Right lung (tissue), 2 donors: ENCODE measurements at regions not wholly inside any gene's neighbourhood (a gene's known extent, or its start where the extent isn't known, plus 50 kb on each side); places are given as distances from the start of the nearest gene placed in this dataset.
A peak's percentile ranks its signal among the peaks of the same experiment; 100 is the strongest.

Experiments
- DNase-seq, 2 donors: peaks; one replicate each; pipeline ENCODE4 v3.0.0-alpha.2; 2013

GRCh38 chr4:24112466-24112865, 222.6 kb upstream of the PPARGC1A start:
- no peak for DNase-seq

- no peak for DNase-seq
Observed at GRCh38 chr4:24108567-24108966, 218.7 kb upstream of the PPARGC1A start.

DNA sequence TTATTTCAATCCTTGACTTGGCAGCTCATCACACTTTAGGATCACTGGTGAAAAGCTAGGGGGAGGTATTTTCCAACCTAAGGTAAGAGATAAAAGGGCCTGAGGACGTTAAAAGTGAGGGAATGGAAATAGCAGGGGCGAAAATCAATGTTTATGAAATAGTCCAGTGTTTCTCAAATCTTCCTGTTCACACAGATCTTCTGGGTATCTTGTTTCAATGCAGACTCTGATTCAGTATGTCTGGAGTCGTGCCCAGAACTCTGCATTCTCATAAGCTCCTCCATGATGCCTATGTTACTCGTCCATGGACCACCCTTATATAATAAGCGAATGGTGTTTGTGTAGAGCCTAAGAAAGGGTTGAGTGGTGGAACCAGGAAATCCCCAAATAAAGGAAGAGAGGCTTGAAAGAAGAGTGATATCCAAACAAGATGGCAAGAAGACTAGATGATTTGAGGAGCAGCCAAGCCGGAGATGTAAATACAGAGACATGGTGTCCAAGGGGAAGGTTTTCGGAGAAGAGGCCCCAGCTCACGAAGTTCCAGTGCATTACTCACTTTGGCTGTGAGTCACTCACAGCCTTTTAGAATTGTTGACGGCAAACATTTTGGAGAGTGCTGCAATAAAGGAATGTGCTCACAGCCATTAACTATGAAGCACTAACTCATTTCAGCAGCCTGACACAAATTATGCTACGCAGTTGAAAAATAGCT, 215.6 kb upstream of the PPARGC1A start:
- no peak for DNase-seq

GRCh38 chr4:24104158-24104565, 214.3 kb upstream of the PPARGC1A start:
- no peak for DNase-seq

GRCh38 chr4:24103434-24104157, 213.7 kb upstream of the PPARGC1A start:
- DNase-seq, result peak in 1 of 2 donors; percentile 43

DNA sequence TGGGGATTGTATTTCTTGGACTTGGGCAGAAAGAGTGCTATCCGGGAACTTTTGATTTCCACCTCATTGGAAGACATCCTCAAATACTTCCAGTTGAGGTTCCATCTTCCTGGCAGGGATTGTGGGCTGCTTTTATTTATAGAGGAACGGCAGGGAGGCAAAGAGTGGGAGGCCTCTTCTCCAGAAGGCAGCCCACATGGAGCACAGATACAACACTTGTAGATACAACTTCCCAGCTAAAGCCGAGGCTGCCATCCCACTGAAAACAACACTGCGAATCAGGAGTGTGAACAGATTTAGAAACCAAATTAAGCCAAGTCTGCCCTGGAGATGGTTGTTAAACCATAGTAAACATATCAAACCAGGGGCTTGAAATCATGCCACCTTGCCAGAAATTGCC, 212.8 kb upstream of the PPARGC1A start:
- no peak for DNase-seq

GRCh38 chr4:24096603-24097002, 206.8 kb upstream of the PPARGC1A start:
- DNase-seq, result no peak

DNA sequence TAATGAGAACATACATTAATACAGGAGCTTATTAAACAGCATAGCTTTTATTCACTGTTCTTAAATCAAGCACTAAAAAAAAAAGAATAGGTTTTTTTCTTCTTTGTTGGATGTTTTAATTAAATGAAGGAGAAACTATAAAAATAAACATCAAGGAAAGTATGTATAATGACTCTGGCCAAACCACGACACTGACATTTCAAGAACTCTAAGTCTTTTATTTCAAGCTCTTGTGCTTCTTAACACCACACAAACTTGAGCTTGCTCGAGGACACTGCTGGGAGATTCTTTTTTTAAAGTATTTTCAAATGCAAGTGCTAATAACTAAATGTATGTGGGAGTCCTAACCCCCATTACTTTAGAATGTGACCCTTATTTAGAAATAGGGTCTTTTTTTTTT, 204.9 kb upstream of the PPARGC1A start:
- no peak for DNase-seq

- DNase-seq, result no peak
Observed at GRCh38 chr4:24093446-24093845, 203.6 kb upstream of the PPARGC1A start.

DNA sequence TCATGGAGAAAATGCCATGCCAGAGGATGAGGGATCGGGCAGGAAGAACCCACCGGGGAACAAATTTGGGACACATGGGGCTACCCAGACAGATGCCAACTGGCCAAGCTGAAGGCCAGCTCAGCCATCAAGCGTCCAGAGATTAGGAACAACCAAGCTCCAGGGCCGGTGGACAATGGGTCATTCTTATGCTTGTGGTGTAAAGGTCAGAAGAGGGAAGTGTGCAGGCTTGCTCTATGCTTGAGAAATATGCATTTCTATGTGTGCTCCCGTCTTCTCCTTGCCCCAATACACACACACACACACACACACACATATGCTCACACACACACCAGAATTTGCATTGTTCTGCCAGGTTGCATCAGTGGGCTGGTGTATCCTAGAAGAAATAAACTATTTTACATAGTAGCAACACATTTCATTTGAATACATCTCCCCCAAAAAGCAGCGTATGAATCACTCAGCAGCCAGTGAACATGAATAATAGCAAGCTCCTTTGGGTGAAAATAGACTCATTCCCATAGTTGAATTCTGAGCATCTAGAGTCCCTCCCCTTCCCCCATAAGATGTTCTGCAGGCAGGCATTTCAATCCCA, 201.9 kb upstream of the PPARGC1A start:
- no peak for DNase-seq

DNA sequence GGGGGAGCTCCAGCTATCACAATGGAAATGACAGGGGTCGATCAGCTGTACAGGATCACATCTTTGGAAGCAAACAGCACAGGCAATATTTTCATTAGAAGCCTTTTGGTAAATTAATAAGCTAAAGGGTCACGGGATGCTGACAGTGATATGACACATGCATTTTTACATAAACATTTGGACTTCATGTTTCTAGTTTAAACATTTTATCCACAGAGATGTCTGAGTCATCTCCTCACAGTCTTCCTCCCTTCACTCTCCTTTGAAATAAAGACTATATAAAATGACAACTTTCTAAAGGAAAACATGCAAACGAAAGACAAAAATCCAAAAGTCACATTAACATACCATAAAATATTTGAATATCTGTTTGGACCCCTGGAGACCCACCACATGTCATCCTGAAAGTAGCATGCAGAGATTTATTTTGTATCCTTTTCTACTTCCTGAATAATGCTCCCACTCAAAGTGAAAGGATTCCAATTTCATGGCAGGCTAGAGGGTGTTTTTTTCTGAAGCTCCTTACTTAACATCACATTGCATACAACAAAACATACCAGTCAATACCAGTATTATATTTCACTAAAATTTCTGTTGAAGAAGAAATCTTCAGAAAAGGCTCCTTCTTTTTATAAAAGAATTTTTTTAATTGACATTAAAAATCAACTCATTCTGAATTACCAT, 200.1 kb upstream of the PPARGC1A start:
- DNase-seq, result no peak

GRCh38 chr4:24080871-24081270, 191.0 kb upstream of the PPARGC1A start:
- no peak for DNase-seq

DNA sequence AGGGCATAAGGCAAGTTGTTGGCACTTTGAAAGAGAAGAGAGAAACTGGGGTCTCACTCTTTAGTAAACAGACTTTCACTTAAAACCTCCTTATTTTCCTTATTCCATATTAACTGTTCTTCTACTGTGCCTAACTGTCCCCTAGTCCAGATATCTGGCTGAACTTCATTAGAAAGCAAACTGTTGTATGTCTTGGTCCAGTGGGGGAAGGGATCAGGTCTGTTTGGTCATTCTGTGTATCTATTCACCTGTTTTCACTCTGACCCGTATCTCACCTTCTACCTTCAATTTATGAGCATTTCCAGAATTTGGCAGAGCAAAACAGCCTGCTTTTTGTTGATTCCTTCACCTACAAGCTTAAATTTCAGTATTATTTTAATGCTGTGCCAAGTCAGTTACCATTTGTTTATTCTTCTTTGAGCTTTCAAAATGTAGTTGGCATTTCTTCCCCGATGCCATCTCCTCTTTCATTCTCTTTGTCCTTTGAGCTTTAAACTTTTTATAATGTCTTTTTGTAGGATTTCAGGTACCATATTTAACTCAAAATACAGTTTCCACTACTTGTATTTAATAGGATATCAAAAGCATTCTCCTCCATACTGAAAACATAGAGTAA, 188.6 kb upstream of the PPARGC1A start:
- DNase-seq, result no peak

DNA sequence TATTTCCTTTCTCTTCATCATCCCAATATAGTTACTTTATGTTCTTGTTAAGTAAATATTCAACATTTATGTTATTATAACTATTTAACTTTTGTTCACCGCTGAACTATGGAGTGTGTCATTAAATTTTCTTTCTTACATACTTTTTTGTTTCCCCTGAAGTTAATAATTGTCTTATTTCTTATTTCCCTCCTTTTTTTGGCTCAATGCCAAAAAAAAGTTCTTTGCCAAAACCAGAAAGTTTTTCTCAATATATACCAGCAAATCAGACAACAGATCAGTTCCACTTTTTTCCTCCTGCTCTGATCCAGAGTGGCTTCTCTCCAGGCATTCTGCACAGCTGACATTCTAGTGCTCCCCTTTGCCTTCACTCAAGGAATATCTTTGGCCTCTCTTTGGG, 187.0 kb upstream of the PPARGC1A start:
- peak in 1 of 2 donors; percentile 5 for DNase-seq

GRCh38 chr4:24073948-24074347, 184.1 kb upstream of the PPARGC1A start:
- DNase-seq, result no peak

DNA sequence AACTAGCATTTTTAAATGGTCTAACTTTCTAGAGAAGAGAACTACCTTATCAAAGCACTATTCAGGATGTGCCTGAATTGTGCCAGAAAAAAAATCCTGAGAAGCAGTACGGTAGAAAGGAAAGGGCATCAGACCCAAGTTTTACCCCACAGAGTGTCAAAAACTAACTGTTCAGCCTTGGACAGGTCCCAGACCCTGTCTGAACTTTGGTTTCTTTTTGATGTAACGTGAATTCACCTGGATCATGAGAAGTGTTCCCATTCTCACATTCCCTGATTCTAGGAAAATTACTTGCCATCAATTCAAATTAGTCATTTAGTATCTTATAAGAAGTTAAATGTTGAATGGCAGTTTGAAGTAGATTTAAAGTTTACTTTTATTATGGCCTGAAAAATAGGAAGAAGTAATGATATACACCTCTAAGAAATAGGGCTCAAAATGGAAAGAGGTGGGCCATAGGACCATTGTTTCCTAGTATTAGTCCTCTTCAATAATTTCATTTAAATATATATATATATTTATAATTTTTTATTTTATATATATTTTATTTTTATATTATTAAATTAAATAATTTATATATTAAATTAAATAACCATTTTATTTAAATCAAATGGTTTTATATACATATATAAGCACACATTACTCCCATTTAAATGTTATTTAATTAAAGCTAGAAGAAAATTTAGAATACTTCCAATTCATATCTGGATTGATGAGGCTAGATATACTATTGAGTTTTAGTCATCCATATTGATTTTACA, 181.9 kb upstream of the PPARGC1A start:
- DNase-seq, result no peak

DNA sequence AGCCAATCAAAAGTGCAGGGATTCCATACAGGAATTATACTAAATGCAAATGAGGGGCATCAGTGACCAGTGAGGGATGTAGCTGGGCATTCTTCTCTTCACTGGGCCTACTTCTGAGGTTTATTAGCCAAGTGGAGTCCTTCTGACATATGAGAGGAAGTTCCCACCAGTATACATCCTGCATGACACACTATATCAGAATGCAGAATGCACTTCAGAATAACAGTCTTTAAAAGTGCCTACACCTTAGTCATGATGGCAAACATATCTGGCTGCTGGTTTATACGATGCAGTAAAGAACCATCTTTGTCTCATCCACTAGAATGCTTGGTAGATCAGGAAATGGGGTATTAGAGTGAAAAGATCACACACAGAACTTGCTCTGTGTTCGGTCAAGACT, 180.3 kb upstream of the PPARGC1A start:
- no peak for DNase-seq

DNA sequence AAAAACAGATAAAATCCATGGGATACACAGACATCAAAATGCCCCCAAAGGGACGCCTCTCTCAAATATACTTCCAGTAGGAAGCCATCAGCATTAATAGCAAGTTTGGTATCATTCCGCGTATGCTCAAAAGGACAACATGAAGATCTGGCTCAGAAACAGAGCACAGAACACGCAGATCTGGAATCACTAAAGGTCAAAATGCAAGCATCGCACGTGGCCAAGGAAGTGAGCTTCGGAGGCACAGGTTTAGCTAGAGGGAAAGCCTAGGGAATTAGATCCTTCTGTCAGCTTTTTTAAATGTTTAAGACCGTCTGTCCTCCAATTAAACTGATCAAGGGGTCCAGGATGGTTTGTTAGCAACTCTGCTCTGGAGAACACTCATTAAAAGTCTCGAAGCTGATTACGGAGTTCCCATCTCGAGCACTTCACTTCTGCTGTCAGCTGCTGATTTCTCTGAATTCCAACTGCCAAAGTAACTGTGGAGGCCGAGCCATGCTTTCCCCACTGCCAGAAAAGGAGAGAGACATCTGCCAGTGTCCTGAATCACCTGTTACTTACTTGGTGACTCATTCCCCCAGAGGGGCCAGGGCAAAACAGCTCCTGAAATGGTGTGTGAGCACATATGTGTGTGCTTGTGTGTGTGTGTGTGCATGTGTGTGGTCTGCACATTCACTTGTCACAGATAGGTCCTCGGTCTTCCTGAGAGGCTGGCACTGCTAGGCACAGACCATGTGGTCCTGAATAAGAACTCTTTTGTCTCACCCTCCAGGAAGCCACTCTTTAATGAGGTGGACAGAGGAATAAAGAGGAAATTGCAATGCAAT, 177.7 kb upstream of the PPARGC1A start:
- DNase-seq, result no peak

DNA sequence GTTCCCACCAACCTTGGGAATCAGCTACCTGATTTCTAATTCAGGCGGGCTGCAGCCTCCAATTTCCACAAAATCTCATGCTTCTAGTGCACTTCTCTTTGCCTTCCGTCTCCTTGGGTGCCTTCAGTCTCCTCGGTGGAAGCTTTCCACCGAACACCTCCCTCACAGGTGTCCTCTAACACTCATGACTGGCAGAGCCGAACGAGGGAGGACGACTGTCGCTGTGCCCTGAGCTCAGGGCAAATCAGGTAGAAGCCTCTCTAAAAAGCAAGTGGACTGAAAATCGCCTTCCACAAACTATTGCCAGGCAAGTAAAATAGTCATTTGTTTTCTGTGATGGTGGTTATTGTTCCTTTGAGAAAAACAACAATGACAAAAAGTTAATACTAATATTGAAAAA, 176.1 kb upstream of the PPARGC1A start:
- DNase-seq, result no peak

- peak; percentile 13 to 30 for DNase-seq
Observed at GRCh38 chr4:24063731-24064130, 173.9 kb upstream of the PPARGC1A start.
